HG02943 (cell line): ENCODE measurements at regions not wholly inside any gene's neighbourhood (a gene's known extent, or its start where the extent isn't known, plus 50 kb on each side); places are given as distances from the start of the nearest gene placed in this dataset.

Experiments used
- ATAC-seq: cut with Tn5 transposase; IDR thresholded peaks from one replicate; pipeline ENCODE4 v1.9.1; 2021; ENCODE audit warnings: mild to moderate bottlenecking, low read depth, moderate library complexity; ENCODE audit not compliant: unreplicated experiment

DNA sequence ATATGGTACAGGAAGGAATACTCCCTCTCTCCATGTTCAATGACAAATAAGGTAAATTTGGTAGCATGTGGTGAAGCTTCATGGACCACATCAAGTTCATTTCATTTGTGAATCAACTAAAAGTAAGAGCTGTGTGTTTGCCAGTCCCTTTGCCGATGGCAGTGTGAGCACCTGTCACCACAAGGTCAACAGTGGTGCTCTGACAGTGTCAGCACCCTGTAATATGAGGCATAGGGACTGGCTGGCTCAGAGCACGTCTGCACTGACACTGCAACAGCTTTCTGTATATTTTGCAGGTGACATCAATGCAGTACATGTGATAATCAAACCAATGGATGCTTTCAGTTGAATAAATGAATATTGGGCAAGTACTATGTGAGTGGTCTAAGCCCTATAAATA is 852.4 kb downstream of the TUSC7 start:
- no peak for ATAC-seq

GRCh38 chr3:117563063-117563462 is 853.5 kb downstream of the TUSC7 start:
- ATAC-seq: no peak

GRCh38 chr3:117565777-117566176 is 856.2 kb downstream of the TUSC7 start:
- no peak for ATAC-seq

DNA sequence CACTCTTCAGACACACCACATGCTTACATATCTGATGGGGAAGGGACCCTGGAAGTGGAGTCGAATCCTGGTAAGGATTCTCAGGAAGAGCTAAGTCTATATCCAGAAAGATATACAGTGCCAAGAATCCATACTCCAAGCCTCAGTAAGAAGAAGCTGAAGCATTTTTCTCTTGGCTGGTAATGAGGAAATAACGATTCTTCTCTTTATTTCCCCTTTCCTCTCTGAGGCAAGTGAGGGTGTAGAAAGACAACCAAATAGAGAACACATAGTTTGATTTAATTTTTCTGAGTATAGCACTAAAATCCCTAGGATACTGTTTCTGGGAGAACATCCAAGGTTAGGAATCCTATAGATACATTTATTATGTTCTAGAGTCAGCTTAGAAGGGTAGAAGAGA is 857.3 kb downstream of the TUSC7 start:
- no peak for ATAC-seq

GRCh38 chr3:117567382-117567781 is 857.8 kb downstream of the TUSC7 start:
- ATAC-seq: no peak

DNA sequence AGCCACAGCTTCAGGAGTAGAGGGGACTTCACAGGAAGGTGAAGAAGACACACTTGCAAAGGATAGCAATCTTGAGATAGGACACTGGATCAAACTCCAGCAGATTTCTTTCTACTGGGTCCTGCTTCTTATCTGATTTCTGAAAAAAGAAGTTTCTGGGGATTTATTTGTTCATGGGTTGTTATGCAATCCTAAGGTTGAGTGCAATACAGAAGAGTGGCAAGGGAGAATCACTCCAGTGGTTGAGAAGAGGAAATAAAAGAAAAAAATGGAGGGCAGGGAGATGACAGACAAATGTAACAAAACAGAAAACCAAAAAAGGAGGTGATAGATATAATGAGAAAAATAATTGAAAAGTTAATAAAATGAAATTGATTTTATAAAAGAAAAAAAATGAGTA is 858.3 kb downstream of the TUSC7 start:
- no peak for ATAC-seq

DNA sequence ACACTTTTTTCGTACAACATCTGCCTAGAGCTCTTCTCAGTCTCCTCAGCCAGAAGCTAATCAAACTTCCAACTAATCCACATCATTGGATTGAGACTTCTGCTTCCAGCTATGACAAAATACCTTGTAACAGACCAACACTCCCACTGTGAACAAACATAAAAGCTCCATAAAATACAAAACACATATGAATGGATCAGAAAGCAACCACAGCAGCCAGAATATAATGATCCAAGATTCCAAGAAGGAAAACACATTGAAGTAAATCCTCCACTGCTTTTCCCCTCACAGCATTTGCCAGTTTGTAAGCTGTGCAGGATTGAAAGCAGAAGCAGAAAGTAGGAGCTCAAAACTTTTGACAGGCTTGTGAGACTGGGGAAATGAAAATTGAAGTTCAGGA is 863.2 kb downstream of the TUSC7 start:
- no peak for ATAC-seq

DNA sequence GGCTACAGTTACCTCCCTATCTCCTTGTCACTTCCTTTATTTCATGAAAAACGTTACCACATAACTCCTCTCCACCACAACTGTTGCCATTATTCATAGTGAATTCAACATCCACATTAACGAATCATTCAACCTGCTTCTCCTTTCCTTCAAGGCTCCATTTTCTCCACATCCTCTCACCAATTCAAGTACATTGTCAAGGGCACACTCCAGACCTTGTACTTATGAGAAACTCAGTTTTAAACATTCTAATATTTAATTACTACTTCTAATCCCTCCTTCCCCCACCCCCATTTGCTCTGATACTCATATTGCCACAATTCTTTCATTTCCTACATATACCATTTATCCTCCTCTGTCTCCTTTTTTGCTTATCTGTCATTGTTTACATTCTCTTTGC is 871.2 kb downstream of the TUSC7 start:
- no peak for ATAC-seq

- ATAC-seq: no peak
Observed at GRCh38 chr3:117586161-117586560, 876.6 kb downstream of the TUSC7 start.

DNA sequence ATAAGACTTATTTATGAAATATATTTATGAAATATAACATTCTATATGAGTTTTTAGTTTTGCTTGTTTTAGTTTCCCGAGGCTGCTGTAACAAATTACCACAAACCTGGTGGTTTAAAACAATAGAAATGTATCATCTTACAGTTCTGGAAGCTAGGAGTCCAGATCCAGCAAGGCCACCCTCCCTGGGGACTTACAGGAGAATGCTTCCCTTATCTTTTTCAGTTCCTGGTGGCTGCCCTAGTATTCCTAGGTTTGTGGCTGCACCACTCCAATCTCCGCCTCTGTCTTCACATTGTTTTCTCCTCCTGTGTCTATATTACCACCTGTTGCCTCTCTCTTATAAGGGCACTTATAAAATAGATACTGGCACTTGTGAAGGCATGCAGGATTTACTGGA is 877.8 kb downstream of the TUSC7 start:
- no peak for ATAC-seq

DNA sequence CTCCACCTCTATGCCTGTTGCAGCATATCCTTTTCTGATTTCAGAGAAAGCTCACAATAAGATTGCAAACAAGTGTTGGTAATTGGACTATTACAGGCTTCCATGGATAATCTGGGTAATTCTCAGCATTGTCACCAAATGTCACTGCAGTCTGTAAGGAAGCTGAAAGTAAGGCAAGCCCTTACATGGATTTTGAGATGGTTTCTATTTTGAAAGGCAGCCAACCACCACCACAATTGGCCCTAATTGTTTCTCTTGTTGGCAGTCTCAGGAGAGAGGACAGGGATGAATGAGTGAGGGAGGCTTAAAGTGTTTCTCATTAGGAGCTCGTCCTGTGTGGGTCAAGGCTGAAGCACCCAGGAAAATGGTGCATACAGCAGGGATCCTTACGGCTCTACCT is 879.9 kb downstream of the TUSC7 start:
- no peak for ATAC-seq

DNA sequence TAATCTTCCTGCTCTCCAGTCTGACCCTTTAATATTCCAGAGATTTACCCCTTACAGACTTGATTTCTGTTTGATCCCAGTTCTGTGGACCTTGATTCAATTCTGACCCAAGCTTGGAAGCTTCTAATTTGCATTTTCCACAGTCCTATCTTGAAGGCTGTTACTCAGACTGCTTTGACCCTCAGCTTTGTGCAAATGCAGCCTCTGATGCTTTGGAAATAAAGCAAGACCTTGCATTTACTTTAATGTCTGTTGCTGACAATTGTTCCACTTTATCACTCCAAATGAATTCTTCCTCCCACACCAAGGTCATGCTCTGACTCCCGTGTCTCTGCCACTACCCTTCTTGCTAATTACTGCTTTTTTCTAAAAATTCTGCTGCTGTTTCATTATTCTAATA is 886.0 kb downstream of the TUSC7 start:
- no peak for ATAC-seq

GRCh38 chr3:117596503-117596902 is 886.9 kb downstream of the TUSC7 start:
- ATAC-seq: no peak

DNA sequence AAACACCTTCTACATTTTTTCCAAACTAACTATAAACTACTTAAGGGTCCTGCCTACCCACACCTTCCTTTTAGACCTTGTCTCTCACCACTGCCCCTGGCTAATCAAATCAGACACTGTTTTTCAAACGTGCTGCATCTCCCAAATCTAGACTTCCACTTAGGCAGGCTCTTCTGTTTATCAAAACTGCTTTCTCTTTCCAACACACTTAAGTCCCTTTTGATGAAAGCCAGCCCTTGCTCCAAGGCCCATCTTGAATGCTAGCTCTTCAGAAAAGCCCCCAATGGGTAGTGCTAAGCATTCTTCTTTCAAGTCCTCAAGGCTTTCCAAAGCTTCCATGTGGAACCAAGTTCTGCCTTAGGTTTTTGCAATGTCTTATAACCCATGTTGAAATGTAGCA is 888.3 kb downstream of the TUSC7 start:
- no peak for ATAC-seq

DNA sequence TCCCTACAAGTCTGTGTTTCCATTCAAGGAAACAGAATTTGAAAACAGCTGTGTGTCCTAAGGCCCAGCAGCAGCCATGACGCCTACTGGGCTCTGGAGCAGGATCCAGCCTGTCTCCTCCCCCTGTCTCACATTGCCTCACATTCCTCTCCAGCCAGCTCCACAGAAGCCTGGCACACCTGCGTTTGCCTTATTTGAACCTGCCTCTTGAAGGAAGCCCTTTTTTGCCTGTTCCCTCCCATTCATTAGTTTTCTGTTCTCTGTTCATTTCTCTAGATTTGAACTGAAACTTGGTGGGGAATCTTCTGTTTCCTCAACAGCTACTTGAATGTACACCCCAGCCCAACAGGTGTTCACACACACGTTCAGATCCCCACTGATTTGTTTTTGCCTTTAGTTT is 890.5 kb downstream of the TUSC7 start:
- ATAC-seq: peak; percentile 56

- no peak for ATAC-seq
Observed at GRCh38 chr3:117600666-117601065, 891.1 kb downstream of the TUSC7 start.

DNA sequence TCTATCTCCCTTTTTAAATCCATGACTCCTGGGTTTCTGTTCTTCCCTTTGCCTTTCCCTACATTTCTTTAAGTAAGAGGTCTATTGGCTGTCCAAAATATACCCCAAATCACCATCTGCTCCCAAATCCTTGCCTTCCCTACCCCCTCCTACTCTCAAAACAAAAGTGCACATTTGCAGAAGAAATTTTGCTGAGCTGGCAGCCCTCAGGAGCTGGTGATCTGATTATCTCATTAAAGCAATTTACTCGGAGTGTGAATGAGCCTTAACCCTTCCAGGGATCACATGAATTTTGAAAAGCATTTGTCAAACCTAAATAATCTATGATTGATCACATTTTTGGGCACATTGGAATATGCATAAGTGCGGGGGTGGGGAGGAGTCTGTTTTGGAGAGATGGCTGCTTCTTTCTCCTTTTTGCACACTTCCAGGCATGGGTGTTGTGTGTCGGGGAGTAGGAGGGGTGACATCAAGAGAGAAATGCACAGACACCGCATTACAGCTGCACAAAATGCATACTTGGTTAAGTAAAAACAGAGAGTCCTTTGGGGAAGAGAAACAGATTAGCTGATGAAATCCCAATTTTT is 892.6 kb downstream of the TUSC7 start:
- ATAC-seq: no peak

DNA sequence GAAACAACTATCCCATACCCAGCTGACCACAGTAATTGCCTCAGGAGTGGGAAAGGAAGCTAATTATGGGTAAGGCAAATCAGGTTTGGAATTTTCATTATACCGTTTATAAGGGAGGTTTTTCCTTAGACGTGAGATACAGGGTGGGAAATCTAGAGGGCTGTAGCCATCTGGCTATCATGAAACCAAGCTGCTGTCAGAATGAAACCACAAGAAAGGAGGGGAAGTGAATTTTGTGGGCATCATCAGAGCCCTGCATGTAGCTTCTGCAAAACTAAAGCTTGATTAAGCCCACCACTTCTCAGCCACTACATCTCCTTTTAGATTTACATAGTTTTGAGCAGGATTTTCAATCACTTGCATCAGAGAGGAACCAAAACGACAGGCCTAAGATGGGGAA is 893.5 kb downstream of the TUSC7 start:
- peak; percentile 75 for ATAC-seq

DNA sequence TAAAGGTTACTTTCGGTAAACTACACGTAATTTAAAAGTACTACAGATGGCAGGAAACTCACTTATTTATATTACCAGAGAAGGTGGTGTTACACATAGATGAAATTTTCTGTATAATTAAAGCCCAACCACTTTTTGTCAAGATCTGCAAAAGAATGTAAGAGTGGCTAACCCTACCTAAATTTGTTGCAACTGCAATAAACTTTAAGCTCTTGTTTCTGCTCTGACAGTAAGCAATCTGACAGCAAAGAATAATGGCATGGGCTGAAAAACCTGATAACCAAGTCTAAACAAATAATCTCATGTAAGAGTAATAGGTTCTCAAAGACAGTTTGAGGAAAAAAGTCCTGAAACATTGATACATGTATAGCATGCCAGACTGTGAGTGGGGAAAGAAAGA is 897.3 kb downstream of the TUSC7 start:
- no peak for ATAC-seq

GRCh38 chr3:117609330-117609729 is 899.8 kb downstream of the TUSC7 start:
- ATAC-seq: no peak

DNA sequence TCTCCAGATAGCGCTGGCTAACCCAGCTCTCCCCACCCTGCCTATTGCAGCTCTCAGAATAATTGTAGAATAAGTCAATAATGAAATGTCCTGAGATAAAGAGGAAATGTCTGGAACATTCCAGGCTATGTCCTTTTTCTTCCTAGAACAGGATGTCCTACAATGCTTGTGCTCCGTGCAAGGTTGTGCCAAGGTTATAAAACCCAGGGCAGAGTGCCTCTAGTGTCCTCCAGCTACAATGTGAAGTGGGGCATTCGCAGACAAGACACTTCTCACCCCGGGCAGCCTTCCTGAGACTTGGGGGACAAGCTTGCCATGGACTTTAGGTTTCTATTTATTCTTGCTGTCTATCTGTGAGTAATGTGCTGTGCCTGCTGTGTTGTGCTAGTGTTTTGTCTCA is 900.6 kb downstream of the TUSC7 start:
- no peak for ATAC-seq

DNA sequence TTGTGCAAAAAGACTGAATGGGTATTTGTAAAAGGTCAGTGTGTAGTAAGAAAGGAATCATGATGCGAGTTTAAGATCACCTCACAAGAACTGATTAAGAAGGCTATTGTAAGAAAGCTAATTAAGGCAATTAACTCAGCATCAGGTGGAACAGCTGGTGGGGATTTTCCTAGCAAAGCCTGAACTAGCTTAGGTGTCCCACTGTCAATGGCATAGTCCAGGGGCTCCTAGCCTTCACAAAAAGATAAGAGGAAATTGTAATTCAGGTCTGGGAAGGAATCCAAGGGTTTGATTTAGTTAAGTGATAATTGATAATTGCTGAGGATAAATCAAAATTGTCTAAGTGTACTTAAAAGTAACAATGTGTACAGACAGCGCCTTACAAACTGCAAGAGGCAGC is 901.6 kb downstream of the TUSC7 start:
- ATAC-seq: no peak

- ATAC-seq: no peak
Observed at GRCh38 chr3:117616227-117616626, 906.6 kb downstream of the TUSC7 start.
